HCT116 (cell line): ENCODE measurements at regions not wholly inside any gene's neighbourhood (a gene's known extent, or its start where the extent isn't known, plus 50 kb on each side); places are given as distances from the start of the nearest gene placed in this dataset.

Experiments
- ATAC-seq: fragments of 200-7000 bp; cut with Tn5 transposase; 2 replicates; pipeline ENCODE4 v1.9.1; 2020; ENCODE audit warnings: mild to moderate bottlenecking, moderate library complexity
- BruUV-seq: library from RNA; stranded (reverse); fragments of 400-500 nt; replicated peaks from 2 replicates; lab custom pipeline; 2021; lab: Mats Ljungman, UMichigan
- CTCF ChIA-PET: fragments of 300-600 bp; sonication (Branson Sonifier 250); formaldehyde crosslinking; loops from one replicate; lab custom pipeline; 2021; ENCODE audit warnings: antibody characterized with exemption; lab: Charles Lee
- POLR2A ChIA-PET: fragments of 300-600, 350-600 bp; sonication (Branson Sonifier 250); formaldehyde crosslinking; loops from one replicate; lab custom pipeline; 2021; ENCODE audit warnings: antibody characterized with exemption; lab: Charles Lee
- RAD21 ChIA-PET, 2 experiments: fragments of 300-600 bp; sonication (Branson Sonifier 250); formaldehyde crosslinking; loops; one replicate each; lab custom pipeline; 2023; ENCODE audit warnings: low total read pairs in 2 of 2; ENCODE audit not compliant: uncharacterized antibody in 2 of 2, unreplicated experiment in 2 of 2, low non-redundant PET in 1 of 2; lab: Charles Lee
- DNase-seq: peaks from one replicate; pipeline ENCODE4 v3.0.0-alpha.2; 2010; ENCODE audit warnings: low read depth, low spot score
- H2AFZ ChIP-seq: fragments of 200-600 bp; shearing (Covaris generic), sonication (generic); 2 replicates; pipeline ENCODE4 v1.6.1; 2017; ENCODE audit warnings: low read depth, mixed run types, mixed read lengths, antibody characterized with exemption, low read length; ENCODE audit not compliant: poor library complexity, severe bottlenecking
- H3K27ac ChIP-seq: 2 replicates; pipeline ENCODE4 v1.5.1; 2012; ENCODE audit warnings: low read depth, low read length
- H3K27me3 ChIP-seq: fragments of 200-600 bp; sonication (generic); 2 replicates; pipeline ENCODE4 v1.6.1; 2016; ENCODE audit warnings: mixed run types, low read length, mixed read lengths; ENCODE audit not compliant: insufficient read depth
- H3K36me3 ChIP-seq, 2 experiments: fragments of 200-500 bp in 1 of 2; fragments of 200-600 bp in 1 of 2; sonication (Bioruptor generic) in 1 of 2; sonication (generic) in 1 of 2; 2 replicates each; pipeline versions ENCODE4 v1.5.1 to v1.6.1; 2014 to 2016; ENCODE audit warnings: low read length in 2 of 2, inconsistent platforms in 1 of 2, mixed read lengths in 1 of 2, mixed run types in 1 of 2; ENCODE audit not compliant: insufficient read depth in 2 of 2, control insufficient read depth in 1 of 2
- H3K4me1 ChIP-seq, 2 experiments: fragments of 200-600 bp in 1 of 2; sonication (generic) in 1 of 2; 2 replicates each; pipeline versions ENCODE4 v1.5.1 to v1.6.1; 2012 to 2017; ENCODE audit warnings: low read length in 2 of 2, inconsistent platforms in 1 of 2, mild to moderate bottlenecking in 1 of 2, mixed read lengths in 1 of 2, mixed run types in 1 of 2, moderate library complexity in 1 of 2; ENCODE audit not compliant: insufficient read depth in 2 of 2, control insufficient read depth in 1 of 2
- H3K4me2 ChIP-seq: fragments of 200-600 bp; sonication (generic); 2 replicates; pipeline ENCODE4 v1.6.1; 2017; ENCODE audit warnings: mixed run types, low read length, mixed read lengths
- H3K4me3 ChIP-seq, 2 experiments: fragments of 200-600 bp in 1 of 2; sonication (generic) in 1 of 2; replicated peaks in 1 of 2; 2 replicates each; pipeline ENCODE4 v1.5.1; 2011 to 2016; ENCODE audit warnings: low read length in 2 of 2, control low read depth in 1 of 2, low read depth in 1 of 2, mild to moderate bottlenecking in 1 of 2, mixed read lengths in 1 of 2, mixed run types in 1 of 2
- H3K79me2 ChIP-seq: fragments of 200-600 bp; sonication (generic); 2 replicates; pipeline ENCODE4 v1.6.1; 2017; ENCODE audit warnings: mild to moderate bottlenecking, mixed run types, low read length, moderate library complexity, mixed read lengths; ENCODE audit not compliant: insufficient read depth
- H3K9ac ChIP-seq: fragments of 200-600 bp; sonication (generic); 2 replicates; pipeline ENCODE4 v1.6.1; 2016; ENCODE audit warnings: low read length, mixed read lengths
- H3K9me2 ChIP-seq: fragments of 200-600 bp; sonication (generic), shearing (Covaris generic); 2 replicates; pipeline ENCODE4 v1.6.1; 2017; ENCODE audit warnings: mixed run types, mild to moderate bottlenecking, moderate library complexity; ENCODE audit not compliant: insufficient read depth
- H3K9me3 ChIP-seq, 2 experiments: fragments of 200-500 bp in 1 of 2; fragments of 200-600 bp in 1 of 2; sonication (Bioruptor generic) in 1 of 2; sonication (generic) in 1 of 2; 2 replicates each; pipeline ENCODE4 v1.6.1; 2014 to 2017; ENCODE audit warnings: low read length in 2 of 2, mixed read lengths in 2 of 2, inconsistent platforms in 1 of 2, low read depth in 1 of 2, mild to moderate bottlenecking in 1 of 2, mixed run types in 1 of 2, moderate library complexity in 1 of 2; ENCODE audit not compliant: control insufficient read depth in 1 of 2, insufficient read depth in 1 of 2
- H4K20me1 ChIP-seq: fragments of 200-600 bp; sonication (generic), shearing (Covaris generic); 2 replicates; pipeline ENCODE4 v1.6.1; 2017; ENCODE audit warnings: mixed run types, mild to moderate bottlenecking, moderate library complexity; ENCODE audit not compliant: insufficient read depth
- CBX3 ChIP-seq: IDR thresholded peaks from 2 replicates; pipeline ENCODE4 v1.6.1; 2012; ENCODE audit warnings: low read depth
- CEBPB ChIP-seq: IDR thresholded peaks from 2 replicates; pipeline ENCODE4 v1.6.1; 2012; ENCODE audit warnings: low read depth
- EGR1 ChIP-seq: IDR thresholded peaks from 2 replicates; pipeline ENCODE4 v1.6.1; 2012; ENCODE audit warnings: low read depth
- ELF1 ChIP-seq: IDR thresholded peaks from 2 replicates; pipeline ENCODE4 v1.6.1; 2012; ENCODE audit warnings: low read depth, borderline replicate concordance
- EZH2 ChIP-seq: fragments of 200-600 bp; sonication (generic); IDR thresholded peaks from 2 replicates; pipeline ENCODE4 v1.6.1; 2017; ENCODE audit warnings: antibody characterized with exemption, mixed run types
- JUND ChIP-seq: IDR thresholded peaks from 2 replicates; pipeline ENCODE4 v1.6.1; 2012
- POLR2AphosphoS5 ChIP-seq: IDR thresholded peaks from 2 replicates; pipeline ENCODE4 v1.6.1; 2011; ENCODE audit warnings: mild to moderate bottlenecking, low read depth, low read length, moderate library complexity
- REST ChIP-seq: IDR thresholded peaks from 2 replicates; pipeline ENCODE4 v1.6.1; 2012; ENCODE audit warnings: low read depth
- SP1 ChIP-seq: IDR thresholded peaks from 2 replicates; pipeline ENCODE4 v1.6.1; 2012; ENCODE audit warnings: low read depth
- SRF ChIP-seq: IDR thresholded peaks from 2 replicates; pipeline ENCODE4 v1.6.1; 2012; ENCODE audit warnings: low read depth
- TCF7L2 ChIP-seq: IDR thresholded peaks from 2 replicates; pipeline ENCODE4 v1.7.0; 2011; ENCODE audit warnings: borderline replicate concordance, inconsistent platforms; ENCODE audit not compliant: insufficient read depth, insufficient read length; ENCODE audit errors: extremely low read depth
- ZFX ChIP-seq: fragments of 450-650 bp; IDR thresholded peaks from 2 replicates; pipeline ENCODE4 v1.6.1; 2017
- intact Hi-C: fragments of 100-400 bp; cut with micrococcal nuclease; formaldehyde crosslinking; loops from 2 replicates; pipeline ENCODE4 v1.10.0; 2022
- TF ChIP-seq, protein P1 (sequence below): IDR thresholded peaks from 2 replicates; pipeline ENCODE4 v1.6.1; 2012

GRCh38 chr2:64768491-64769005, 114.8 kb upstream of the SERTAD2 start:
- CTCF ChIA-PET, result interaction anchor here (1.5 to 1.6 kb wide), 2 partner anchors 18 to 25 kb away, joined by 4 read pairs; no protein-coding TSS in a partner anchor
- TF ChIP-seq POLR2AphosphoS5 (peak; percentile 8; the same call in 1 of the 2 replicates), ELF1 (no peak), CBX3 (no peak), TCF7L2 (no peak)
- TF ChIP-seq, protein P1, sequence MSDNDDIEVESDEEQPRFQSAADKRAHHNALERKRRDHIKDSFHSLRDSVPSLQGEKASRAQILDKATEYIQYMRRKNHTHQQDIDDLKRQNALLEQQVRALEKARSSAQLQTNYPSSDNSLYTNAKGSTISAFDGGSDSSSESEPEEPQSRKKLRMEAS, result peak; percentile 19; the same call in 1 of the 2 replicates
- TF ChIP-seq, all 23 proteins: peak for 2
- ChIA-PET RAD21 (interaction anchor here (0.7 to 1.1 kb wide), 2 partner anchors 17 to 271 kb away, joined by 3 to 4 read pairs; no protein-coding TSS in a partner anchor), POLR2A (interaction anchor here (1.0 to 1.5 kb wide), 3 partner anchors 11 to 70 kb away, joined by 3 to 5 read pairs (median 4); no protein-coding TSS in a partner anchor)
- no peaks in the 10 kb centered on the region for H3K9me3 ChIP-seq
- H3K4me1 ChIP-seq, result peaks cover 32 to 55% of the 10 kb centered on the region in 2 experiments
- H3K9ac ChIP-seq, result peak overlapping the region; percentile 87
- no peaks in the 10 kb centered on the region for H3K27me3 ChIP-seq
- DNase-seq (no peak), ATAC-seq (peak; percentile 18; the same call in 1 of the 2 replicates)
- peak overlapping the region; percentile 49 to 54 for H3K4me3 ChIP-seq
- no peaks in the 10 kb centered on the region for H4K20me1 ChIP-seq
- H3K79me2 ChIP-seq, result no peaks in the 10 kb centered on the region
- BruUV-seq, result TSS peak; percentile 82
- no peak overlapping the region for H2AFZ ChIP-seq
- H3K27ac ChIP-seq, result peak overlapping the region; percentile 98
- intact Hi-C loops, result loop anchor here (5.0 kb wide), 2 partner anchors 64 to 121 kb away; no protein-coding TSS in a partner anchor
- no peaks in the 10 kb centered on the region for H3K9me2 ChIP-seq
- no peaks in the 10 kb centered on the region for H3K36me3 ChIP-seq
- H3K4me2 ChIP-seq, result peak overlapping the region; percentile 80

DNA sequence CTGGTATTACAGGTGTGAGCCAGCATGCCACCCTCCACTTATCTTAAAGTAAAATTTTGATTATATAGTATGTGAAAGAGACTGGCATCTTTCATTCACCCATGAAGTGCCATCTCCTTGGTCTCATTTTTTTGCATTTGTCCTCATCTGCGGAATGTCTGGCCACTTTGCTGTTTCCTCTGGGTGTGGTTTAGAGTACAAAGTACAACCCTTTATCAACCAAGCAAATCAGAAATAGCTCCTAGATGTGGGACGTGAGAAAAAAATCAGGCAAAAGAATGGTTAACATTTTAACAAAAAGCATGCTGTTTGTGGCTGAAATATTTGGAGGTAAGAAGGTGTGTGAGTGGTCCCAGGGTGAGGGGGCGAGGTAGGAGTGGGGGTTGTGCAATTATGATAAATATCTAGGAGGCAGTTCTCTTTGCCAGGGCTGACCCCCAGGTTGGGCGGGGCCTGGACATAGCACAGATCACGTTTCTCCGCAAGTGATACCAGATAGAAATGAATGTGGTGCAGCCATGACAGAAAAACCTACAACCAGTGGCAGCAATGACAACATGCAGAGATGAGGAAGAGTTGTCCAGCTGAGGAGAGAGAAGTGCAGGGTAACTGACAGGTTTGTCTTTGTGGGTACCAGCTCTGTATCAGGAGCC, 115.8 kb upstream of the SERTAD2 start:
- no TSS peak for BruUV-seq
- peak overlapping the region; percentile 15 to 46 for H3K4me3 ChIP-seq
- ChIA-PET RAD21 (interaction anchor here in 1 of 2 experiments (0.7 to 0.8 kb wide), 2 partner anchors 18 to 121 kb away, joined by 3 to 5 read pairs; no protein-coding TSS in a partner anchor), POLR2A (interaction anchor here (1.0 to 1.5 kb wide), 3 partner anchors 10 to 23 kb away, joined by 3 to 8 read pairs (median 4); no protein-coding TSS in a partner anchor), CTCF (interaction anchor here (1.3 to 1.6 kb wide), 2 partner anchors 18 to 121 kb away, joined by 3 read pairs; no protein-coding TSS in a partner anchor)
- ATAC-seq (peak; percentile 43), DNase-seq (no peak)
- intact Hi-C loops, result loop anchor here (5.0 kb wide), 2 partner anchors 63 to 122 kb away; no protein-coding TSS in a partner anchor
- H3K27me3 ChIP-seq, result no peaks in the 10 kb centered on the region
- H2AFZ ChIP-seq, result peak overlapping the region; percentile 40
- no peaks in the 10 kb centered on the region for H3K9me2 ChIP-seq
- peak overlapping the region; percentile 87 for H3K9ac ChIP-seq
- H4K20me1 ChIP-seq, result no peaks in the 10 kb centered on the region
- peaks cover 32 to 58% of the 10 kb centered on the region in 2 experiments for H3K4me1 ChIP-seq
- peak overlapping the region; percentile 80 for H3K4me2 ChIP-seq
- peak overlapping the region; percentile 98 for H3K27ac ChIP-seq
- TF ChIP-seq, protein P1, result 0 out of 2 replicates have a peak, but pooled peaks have one; percentile 36
- TF ChIP-seq SP1, result peak; percentile 56; the same call in 1 of the 2 replicates
- peak; percentile 1; the same call in 1 of the 2 replicates for TF ChIP-seq POLR2AphosphoS5
- no peak for TF ChIP-seq ELF1
- TF ChIP-seq CEBPB, result 0 out of 2 replicates have a peak, but pooled peaks have one; percentile 40
- TF ChIP-seq REST, result no peak
- peak; percentile 9; the same call in 1 of the 2 replicates for TF ChIP-seq EGR1
- TF ChIP-seq SRF, result no peak
- no peak for TF ChIP-seq EZH2
- 0 out of 2 replicates have a peak, but pooled peaks have one; percentile 12 for TF ChIP-seq JUND
- TF ChIP-seq ZFX, result no peak
- TF ChIP-seq TCF7L2, result no peak
- no peaks in the 10 kb centered on the region for H3K9me3 ChIP-seq
- H3K79me2 ChIP-seq, result no peaks in the 10 kb centered on the region
- no peaks in the 10 kb centered on the region for H3K36me3 ChIP-seq
